NCI-H69 (cell line): ENCODE measurements at regions not wholly inside any gene's neighbourhood (a gene's known extent, or its start where the extent isn't known, plus 50 kb on each side); places are given as distances from the start of the nearest gene placed in this dataset.
"Not testable (repeated sequence)": the region's sequence is repeated elsewhere in the genome, so short reads cannot be mapped to it uniquely, and the experiment has no call there.

Experiments
- DNase-seq: peaks from one replicate; lab custom pipeline; 2025; lab: John Stamatoyannopoulos, UW

DNA sequence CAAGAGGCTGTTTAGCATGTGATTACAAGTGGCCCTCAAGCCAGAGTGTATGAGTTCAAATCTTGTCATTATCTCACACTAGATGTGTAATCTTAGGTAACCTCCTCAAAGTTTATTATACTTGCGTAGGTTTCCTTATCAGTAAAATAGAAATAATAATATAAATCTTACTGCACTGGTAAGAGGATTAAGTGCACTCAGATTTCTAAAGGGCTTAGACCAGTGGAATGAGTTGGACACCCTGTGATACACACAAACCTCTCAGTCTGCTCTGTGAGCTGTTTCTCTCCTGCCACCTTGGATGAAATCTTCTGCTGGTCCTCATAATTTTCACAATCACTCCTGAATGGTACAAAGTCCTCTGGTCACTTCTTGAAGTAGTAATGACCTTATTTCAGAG lies 145.4 kb upstream of the ZNF516 start:
- no peak for DNase-seq

DNA sequence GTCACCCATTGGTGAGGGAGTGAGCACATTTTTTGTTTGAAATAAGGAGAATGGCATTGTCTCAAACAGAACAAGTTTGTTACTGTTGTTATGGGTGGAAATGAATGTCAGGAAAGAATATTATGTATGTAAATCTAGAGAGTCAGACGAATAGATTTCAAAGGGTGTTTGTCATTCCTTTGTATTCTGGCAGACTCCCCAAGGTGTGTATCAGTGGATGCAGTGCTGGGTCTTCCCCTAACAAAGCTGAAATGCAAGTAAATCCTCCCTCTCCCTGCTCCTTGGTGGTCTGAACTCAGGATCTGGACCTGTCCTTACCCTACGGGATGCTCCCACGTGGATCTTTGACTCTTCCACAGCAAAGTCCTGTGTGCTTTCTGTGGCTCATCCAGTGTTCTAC lies 139.5 kb upstream of the ZNF516 start:
- DNase-seq = no peak

DNA sequence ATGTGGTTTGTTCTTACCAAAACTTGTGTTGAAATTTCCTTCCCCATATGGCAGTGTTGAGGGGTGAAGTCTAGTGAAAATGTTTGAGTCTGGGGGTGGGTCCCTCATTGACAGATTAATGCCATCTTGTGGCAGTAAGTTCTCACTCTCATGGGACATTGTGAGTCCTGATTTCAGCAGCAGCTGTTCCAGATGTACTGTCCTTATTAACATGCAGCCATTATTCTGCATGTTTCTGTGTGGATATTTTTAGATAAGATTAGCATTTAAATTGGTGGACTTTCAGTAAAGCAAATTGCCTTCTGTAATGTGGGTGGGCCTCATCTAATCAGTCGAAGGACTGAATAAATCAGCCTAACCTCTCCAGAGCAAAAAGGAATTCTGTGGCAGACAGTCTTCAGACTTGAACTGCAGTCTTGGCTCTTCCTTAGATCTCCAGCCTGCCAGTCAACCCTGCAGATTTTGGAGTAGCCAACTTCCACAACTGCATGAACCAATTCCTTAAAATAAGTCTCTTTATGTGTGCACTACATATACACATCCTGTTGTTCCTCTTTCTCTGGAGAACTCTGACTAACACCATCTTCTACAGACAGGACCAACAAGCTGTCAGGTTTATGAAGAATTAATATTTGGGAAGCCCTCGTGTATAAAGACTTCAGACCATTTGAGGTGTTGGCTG lies 138.7 kb upstream of the ZNF516 start:
- no peak for DNase-seq

DNA sequence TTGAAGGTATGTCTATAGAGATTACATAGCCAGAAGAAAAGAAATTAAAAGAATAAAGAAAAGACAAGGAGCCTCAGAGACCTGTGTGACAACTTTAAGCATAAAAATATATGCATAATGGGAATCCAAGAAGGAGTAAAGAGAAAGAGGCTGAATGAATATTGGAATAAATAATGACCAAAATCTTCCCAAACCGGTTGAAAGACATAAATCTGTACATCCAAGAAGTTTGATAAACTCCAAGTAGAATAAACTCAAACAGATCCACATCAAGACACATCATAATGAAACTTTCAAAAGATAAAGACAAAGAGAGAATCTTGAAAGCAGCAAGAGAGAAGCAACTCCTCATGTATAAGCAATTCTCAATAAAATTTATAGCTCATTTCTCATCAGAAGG lies 132.4 kb upstream of the ZNF516 start:
- no peak for DNase-seq

GRCh38 chr18:76626991-76627390 lies 131.9 kb upstream of the ZNF516 start:
- no peak for DNase-seq

DNA sequence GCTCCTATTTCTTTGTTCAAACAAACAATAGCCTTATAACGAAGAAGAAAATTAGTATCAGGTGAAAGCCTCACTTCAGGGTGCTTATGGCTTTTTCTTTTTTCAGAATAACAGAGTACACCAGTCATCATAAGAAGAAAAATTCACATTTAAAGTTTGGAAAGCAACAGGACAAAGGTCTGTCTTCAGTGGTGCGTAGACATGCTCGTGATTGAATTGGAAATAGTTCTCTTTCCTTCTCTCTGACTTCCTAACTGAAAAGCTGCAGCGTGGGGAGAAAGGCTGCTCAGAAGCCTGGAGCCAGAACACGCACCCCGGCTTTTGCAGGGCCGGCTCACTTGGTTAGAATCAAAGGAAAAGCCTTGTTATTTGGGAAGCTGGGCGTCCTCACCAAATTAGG lies 127.6 kb upstream of the ZNF516 start:
- no peak for DNase-seq

GRCh38 chr18:76621782-76622495 lies 126.9 kb upstream of the ZNF516 start:
- DNase-seq = peak; percentile 78

DNA sequence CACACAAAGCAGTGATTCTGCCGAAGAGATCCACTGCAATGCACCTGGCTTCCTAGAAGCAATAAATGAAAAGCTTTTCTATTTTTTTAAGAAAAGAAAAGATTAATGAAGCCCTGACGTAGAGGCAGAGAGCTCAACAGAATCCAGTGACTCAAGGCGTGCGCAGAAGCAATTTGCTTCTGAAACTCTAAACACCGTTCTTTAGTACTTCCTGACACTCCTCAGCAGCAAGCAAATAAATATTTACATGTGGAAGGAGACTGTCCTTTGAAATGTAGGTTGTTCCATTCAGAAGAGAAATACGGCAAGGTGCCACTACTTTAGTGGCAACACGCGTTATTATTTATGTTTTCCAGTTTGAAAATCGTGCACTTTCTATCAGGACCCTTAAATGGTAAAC lies 126.2 kb upstream of the ZNF516 start:
- DNase-seq = peak; percentile 60

DNA sequence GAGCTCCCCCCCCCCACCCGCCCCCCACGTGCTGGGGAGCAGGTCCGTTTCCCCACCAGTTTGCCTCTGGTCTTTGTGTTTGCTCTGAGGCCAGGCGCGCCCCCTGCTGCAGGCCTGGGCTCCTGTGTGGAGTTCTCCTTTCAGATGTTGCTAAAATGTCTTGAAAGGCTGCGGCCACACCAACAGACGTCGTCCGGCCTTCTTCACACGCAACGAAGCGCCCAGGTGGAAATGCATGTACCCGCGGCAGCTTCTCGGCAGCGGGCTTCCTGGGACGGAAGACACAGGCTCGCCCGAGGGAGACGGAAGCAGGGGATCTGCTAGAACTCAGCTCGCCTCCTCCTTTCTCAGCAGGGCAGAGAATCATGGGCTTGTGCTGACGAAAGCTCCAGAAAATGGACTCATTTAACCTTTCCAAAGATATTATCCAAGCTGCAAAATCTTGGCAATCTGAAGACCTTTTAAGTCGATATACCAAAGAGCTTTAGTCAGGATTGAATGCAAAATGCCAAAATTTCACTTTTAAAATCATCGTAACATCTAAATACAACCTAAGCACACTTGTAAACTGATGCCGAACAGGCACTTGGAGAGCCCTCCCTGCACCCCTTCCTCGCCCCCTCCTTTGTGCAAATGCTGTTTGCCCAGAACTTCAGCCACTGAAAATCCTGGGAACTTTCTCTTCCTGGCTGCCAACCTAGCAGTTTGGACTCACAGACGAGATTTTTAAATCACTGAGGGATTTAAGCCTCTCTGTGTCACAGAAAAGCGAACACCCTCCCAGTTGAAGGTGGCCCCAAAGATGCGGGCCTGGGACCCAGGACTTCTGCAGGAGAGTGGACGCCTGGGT lies 125.5 kb upstream of the ZNF516 start:
- DNase-seq = no peak

DNA sequence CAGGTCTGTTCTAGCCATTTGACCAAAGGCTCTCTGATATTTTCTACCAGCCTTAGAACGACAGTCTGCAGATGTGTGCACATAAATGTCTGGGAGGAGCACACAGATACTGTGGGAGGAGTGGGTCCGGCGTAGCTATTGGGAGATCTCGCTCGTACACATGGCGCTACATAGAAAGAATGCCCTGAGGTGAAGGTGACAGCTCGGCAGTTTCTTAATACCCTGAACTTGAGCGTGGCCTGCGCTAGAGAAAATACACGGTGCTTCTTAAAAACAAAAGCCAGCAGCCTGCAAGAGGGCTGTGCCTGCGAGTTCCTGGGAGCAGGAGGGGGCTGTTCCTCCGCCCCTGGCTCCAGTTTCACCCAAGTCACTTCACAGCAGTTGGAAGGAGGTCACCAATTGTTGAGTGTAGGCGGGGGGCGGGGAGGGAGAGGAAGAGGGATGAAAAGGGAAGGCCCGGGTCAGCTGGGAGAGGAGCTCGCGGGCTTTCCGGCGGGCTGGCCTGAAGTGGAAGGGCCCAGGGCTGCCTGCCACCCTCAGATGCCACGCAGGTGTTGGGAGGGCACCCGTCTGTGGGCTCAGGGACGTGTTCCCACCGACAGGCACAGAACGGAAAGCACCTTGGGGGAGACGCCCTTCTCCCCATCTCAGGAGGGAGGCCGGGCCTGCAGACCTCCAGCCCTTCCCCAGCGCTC lies 124.7 kb upstream of the ZNF516 start:
- DNase-seq = peak; percentile 17

DNA sequence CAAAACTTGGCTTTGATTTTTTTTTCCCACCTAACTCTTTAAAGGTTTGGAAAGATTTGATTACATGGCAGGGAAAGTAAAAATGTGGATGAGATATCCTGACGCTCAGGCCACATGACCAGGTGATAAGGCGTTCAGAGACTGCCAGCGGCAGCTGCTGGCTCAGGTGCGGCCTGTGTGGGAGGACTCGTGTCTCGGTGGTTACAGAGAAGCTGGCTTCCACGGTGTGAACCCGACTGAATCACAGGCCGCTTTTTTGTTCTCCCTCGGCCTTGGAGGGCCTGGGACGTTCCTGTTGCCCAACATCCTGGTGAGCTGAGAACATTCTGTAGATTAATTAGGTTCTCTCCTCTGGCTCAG lies 124.2 kb upstream of the ZNF516 start:
- DNase-seq = no peak

- DNase-seq = no peak
Measured at GRCh38 chr18:76618721-76619120, 123.7 kb upstream of the ZNF516 start.

DNA sequence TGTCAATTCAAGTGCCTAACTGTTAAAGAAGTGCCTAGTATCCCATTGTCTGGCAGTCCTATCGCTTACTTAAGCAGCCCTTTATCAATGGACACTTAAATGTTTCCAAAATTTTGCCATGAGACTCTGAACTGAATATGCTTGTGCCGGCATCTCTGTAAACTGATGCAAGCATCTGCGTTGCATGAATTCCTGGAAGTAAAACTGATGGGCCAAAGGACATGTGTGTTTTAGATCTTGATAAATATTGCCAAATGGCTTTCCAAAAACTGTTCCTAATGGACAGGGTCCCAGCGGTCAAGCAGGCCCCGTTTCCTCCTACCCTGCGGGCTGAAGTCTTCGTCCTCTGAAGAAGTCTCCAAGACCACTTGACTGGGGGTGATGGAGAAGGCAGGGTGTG lies 121.3 kb upstream of the ZNF516 start:
- DNase-seq = no peak

DNA sequence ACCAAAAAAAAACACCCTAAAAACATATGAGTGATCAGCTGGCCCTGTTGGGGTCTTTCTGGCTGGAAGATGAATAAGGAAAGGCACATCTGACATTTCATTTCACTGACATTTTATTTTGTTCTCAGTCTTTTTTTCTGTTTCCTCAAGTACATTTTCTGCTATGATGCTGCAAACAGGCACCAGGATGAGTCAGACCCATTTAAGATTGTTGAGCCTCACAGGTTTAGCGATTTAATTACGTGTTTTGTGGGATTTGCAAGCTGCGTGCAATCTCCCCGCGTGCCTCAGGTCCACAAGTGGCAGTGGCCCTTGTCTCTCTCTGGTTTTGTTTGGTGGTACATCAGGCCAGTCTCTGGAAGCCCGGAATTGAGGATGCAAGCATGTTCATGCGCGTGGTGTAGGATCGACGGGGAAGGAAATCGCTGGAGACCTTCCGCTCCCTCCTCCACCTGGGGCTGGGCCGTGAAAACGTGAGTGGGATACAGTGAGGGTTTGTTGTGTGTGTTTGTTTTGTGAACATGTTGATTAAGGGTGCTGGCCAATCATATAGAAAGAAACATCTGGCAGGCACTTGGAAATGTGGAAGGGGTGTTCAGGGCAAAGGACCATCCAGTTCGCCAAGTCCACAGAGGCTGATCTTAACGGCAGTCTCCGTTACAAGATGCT lies 120.2 kb upstream of the ZNF516 start:
- peak; percentile 23 for DNase-seq

- DNase-seq = no peak
Measured at GRCh38 chr18:76613755-76614120, 118.7 kb upstream of the ZNF516 start.

DNA sequence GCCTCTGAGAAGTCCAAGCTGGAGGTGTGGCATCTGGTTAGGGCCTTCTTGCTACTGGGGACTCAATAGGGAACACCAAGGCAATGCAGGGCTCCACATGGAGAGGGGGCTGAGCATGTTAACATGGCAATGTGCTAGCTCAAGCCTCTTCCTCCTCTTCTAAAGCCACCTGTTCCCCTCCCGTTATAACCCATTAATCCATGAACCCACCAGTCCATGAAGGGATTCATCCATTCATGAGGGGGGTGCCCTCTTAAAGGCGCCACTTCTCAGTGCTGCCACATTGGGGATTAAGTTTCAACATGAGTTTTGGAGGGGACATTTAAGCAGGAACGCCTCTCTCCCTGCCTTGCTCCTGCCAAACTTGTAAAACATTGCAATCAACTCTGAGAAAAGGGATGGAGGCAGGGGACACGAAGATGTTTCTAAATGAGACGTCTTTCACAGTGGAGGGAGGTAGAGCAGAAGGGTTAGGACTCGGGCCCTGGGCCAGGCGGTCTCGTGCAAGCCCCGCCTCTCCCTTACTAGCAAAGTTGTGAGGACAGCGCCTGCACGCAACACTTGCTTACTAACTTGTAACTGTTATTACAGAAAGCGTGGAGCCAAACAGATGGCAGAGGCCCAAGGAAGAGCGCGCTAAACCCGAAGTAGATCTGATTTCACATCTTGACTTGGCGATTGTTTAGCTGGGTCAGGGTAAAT lies 118.2 kb upstream of the ZNF516 start:
- DNase-seq = no peak

DNA sequence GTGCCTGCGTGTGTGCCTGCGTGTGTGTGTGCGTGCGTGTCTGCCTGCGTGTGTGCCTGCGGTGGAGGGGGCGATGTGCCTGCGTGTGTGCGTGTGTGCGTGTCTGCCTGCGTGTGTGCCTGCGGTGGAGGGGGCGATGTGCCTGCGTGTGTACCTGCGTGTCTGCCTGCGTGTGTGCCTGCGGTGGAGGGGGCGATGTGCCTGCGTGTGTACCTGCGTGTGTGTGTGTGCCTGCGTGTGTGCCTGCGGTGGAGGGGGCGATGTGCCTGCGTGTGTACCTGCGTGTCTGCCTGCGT lies 116.7 kb upstream of the ZNF516 start:
- DNase-seq = not testable (repeated sequence)

GRCh38 chr18:76610933-76611749 lies 116.1 kb upstream of the ZNF516 start:
- DNase-seq = no peak

- DNase-seq = no peak
Measured at GRCh38 chr18:76610012-76610411, 115.0 kb upstream of the ZNF516 start.

GRCh38 chr18:76605341-76605929 lies 110.4 kb upstream of the ZNF516 start:
- DNase-seq = no peak
